HG03442 (cell line): ENCODE measurements at regions not wholly inside any gene's neighbourhood (a gene's known extent, or its start where the extent isn't known, plus 50 kb on each side); places are given as distances from the start of the nearest gene placed in this dataset.
"Not testable (repeated sequence)": the region's sequence is repeated elsewhere in the genome, so short reads cannot be mapped to it uniquely, and the experiment has no call there.

ENCODE experiments used
- ATAC-seq: cut with Tn5 transposase; IDR thresholded peaks from one replicate; pipeline ENCODE4 v1.9.1; 2021; ENCODE audit warnings: mild to moderate bottlenecking, moderate library complexity; ENCODE audit not compliant: unreplicated experiment

DNA sequence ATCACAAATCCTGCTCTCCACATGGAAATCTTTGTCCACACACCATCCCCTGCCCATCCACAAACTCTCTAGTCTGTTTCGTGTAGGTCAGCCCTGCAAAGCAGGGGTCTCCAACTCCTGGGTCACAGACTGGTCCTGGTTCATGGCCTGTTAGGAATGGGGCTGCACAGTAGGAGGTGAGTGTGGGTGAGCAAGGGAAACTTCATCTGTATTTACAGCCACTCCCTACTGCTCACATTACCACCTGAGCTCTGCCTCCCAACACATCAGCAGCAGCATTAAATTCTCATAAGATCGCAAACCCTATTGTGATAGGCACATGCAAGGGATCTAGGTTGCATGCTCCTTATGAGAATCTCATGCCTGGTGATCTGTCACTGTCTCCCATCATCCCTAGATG lies 242.1 kb downstream of the FGFR2 start:
- no peak for ATAC-seq

DNA sequence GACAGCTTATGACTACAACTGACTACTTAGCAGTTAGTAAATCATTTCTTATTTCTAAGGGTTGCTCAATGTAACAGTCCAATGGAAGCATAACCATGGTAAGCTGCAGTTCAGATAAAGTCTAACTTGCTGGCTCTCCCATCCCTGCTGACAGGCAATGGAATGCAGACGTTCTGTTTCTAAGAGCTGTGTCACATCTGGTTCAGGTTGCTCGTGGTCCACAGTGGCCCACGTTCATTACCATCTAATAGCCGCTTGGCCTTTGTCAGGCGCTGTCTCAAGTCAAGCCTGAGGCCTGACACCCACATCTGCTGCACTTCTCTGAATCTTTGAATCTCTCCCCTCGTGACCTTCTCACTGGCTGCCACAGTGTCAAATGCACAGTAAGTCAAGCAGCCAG lies 240.8 kb downstream of the FGFR2 start:
- no peak for ATAC-seq

DNA sequence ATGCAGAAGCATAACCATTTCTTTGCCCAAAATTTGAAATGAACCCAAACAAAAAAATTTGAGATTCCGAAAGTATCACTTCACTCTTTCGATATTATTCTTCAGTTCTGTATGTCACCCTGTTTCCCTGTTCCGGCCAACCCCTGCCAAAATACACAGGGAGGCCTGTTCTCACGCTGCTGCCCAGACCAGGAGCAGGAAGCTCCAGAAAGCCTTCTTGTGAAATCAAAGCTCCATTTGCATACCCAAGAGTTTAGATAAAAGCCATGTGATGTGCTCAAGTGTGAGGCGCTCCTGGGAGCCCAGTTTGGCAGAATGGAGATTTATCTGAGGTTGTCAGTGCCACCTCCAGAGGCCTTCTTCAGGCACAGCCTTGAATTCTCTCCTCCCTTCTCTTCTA lies 236.2 kb downstream of the FGFR2 start:
- ATAC-seq: no peak

DNA sequence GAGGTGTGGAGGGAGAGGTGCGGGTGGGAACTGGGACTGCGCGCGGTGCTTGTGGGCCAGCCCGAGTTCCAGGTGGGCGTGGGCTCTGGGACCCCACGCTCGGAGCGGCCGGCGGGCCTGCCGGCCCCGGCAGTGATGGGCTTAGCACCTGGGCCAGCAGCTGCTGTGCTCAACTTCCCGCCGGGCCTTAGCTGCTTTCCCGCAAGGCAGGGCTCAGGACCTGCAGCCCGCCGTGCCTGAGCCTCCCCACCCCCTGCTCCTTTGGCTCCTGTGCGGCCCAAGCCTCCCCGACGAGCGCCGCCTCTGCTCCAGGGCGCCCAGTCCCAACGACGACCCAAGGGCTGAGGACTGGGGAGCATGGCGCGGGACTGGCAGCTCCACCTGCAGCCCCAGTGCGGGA lies 232.7 kb downstream of the FGFR2 start:
- no peak for ATAC-seq

DNA sequence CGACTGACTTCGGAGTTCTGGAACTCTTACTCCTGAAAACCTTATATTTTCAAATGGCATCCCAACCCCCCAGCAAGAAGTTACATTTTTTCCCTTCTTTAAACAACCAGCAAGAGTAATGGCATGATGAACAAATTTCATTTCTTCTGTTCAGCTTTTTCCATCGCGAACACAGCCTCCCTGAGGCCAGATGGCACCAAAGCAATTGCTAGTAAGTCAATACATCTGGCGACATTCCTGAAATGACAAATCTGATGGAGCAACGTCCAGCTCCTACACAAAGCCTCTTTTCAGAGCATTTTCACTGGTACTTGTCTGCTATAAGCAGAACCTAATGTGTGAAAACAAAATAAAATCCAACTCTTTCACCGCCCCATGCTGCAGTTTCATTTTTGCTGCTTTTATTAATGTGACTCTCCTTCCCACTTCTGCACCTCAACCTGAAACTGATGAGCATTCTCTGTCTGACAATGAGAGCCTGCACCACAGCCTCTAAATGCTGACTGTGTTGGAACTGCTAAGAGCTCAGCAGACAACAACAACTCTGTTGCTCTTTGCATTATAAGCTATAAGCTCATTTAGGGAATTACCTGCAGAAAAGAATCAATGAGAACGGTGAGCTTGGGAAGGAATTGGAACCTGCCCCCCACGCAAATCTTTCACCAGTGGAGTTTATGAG lies 229.8 kb downstream of the FGFR2 start:
- no peak for ATAC-seq

DNA sequence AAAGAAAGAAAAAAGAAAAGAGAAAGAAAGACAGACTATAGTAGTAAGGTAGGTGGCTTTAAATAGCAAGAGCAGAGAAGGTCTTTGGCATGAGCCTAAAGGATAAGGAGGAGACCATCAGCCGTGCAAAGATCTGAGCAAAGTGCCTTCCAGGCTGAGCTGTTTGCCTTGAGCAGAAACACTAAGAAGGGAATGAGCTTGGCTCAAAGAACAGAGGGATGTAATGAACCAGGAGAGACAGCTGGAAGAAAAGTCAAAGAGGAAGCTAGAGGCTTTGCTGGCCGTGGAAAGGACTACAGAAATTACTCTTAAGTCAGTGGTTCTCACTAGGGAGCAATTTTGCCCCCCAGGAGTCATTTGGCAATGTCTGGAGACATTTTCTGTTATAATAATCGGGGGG lies 228.6 kb downstream of the FGFR2 start:
- ATAC-seq: no peak

DNA sequence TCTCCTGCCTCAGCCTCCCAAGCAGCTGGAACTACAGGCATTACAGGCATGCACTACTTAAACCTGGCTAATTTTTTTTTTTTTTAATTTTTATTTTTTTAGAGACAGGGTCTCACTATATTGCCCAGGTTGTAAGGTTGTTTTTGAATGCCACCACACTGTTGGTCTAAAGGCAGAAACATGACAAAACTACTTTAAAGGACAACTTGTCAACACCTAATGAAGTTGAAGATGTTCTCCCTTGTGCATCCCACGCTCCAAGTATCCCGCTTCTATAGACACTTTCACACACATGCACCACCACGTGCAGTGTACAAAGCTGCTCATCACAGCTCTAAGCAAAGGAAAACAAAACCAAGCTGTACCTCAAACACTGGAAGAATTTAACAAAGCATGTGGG lies 226.4 kb downstream of the FGFR2 start:
- ATAC-seq: no peak

DNA sequence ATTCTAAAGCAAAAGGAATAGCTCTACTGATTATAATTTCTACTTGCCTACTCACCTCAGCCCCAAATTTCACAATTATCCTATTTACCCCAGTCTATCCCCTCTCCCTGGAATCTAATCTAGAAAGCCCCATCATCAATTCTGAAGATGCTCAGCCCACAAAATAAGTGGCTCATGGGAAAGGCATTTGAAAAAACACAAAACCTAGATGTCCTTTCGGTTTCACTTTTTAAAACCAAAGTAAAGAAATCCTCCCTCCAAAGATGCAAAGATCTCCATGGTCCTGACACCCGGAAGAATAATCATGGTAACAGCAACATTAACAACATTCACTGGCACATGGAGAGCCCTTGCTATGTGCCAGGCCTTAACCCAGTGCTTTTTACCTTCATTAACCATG lies 224.8 kb downstream of the FGFR2 start:
- ATAC-seq: no peak

DNA sequence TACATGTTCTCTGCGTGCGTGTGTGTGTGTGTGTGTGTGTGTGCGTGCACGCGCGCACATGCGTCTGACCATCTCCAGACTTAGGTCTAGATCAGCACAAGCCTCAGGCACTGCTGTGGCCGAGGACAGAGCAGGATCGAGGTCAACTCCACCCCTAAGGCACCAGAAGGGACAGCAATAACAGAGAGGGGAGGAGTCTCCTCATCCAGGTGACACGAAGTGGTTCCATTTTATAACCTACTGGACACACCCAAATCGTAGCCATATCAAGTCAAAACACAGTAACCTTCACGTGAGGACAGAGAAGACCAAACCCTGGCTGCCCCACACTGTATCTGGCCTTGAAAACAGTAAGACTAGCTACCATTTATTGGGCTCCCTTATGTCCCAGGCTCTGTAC lies 224.1 kb downstream of the FGFR2 start:
- no peak for ATAC-seq

DNA sequence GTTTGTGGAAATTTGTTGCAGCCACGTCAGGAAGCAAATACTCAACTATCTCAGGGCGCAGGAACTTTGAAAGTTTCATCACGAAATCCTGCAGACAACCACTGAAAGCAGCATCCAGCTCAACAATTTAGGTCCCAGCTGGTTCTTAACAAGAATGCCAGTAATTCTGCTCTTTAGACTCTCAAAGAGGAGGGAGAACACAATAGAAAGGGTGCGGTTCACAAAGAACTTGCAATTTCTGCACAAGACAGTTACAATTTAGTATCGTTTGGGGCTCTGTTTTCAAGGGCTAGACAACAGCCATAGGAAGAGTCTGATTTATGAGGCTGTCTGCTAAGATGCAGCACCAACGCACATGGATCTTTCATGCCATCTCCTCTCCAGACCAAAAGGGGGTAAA lies 223.1 kb downstream of the FGFR2 start:
- ATAC-seq: no peak

DNA sequence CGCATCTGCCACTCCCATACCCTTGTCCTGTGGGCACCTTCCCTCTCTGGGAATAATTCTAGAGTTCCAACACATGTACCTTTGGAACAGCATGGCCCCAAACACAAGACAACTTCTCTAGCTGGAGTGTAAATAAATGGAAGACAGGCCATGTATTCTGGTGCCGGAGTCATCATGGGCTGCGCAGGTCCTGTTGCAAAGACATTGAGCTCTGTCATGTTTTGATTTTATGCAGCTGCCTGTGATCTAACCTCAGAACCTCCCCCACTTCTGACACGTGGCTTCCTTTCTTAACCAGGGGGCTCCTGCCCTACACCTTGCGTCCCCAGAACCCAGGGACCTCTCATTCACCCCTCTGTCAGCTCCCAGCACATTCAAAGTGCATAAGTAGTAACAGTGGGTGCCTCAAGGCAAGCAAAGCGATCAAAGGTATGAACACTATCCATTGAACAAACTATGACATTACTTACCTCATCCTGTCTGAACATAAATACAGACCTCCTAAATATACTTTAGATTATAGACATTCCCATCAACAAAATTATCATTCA lies 219.9 kb downstream of the FGFR2 start:
- ATAC-seq: no peak

DNA sequence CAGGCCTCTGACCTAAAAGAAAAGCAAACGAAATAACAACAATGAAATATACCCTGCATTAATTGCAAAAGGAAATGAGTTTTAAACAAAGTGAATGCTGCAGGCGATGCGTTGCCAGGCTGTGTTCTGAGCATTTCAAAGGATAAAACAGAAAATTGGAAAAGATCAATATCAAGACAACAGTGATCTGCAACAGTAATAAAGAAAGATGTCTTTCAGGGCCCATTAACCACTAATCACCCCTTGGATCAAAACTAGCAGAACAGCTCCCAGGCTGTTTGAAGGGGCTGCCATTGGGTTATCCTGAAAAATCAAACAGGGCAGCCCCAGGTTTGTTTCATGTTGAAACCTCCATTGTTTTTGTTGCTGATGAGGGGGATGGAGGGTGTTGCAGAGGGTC lies 219.2 kb downstream of the FGFR2 start:
- no peak for ATAC-seq

DNA sequence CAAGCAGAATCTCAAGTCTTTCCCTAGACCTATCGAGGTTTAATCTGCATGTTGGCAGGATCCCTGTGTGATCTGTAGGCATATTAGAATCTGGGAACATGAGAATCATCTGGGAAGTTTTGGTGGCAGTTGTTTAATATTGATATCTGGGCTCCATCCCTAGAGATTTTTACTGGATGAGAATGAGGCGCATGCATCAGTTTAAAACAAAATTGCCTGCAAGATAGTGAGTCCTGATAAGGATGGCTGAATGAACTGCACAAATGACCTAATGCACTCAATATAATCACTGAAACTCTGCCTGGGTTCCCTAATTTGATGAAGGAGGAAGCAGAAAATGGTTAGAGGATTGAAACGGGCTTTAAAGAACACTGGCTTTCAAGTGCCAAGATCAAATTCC lies 218.0 kb downstream of the FGFR2 start:
- no peak for ATAC-seq

DNA sequence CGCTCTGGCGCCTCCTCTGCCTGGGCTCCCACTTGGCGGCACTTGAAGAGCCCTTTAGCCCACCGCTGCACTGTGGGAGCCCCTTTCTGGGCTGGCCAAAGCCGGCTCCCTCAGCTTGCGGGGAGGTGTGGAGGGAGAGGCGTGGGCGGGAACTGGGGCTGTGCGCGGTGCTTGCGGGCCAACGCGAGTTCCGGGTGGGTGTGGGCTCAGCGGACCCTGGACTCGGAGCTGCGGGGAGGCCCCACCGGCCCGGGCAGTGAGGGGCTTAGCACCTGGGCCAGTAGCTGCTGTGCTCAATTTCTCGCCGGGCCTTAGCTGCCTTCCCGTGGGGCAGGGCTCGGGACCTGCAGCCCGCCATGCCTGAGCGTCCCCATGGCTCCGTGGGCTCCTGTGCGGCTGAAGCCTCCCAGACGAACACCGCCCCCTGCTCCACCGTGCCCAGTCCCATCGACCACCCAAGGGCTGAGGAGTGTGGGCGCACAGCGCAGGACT lies 216.2 kb downstream of the FGFR2 start:
- ATAC-seq: not testable (repeated sequence)

DNA sequence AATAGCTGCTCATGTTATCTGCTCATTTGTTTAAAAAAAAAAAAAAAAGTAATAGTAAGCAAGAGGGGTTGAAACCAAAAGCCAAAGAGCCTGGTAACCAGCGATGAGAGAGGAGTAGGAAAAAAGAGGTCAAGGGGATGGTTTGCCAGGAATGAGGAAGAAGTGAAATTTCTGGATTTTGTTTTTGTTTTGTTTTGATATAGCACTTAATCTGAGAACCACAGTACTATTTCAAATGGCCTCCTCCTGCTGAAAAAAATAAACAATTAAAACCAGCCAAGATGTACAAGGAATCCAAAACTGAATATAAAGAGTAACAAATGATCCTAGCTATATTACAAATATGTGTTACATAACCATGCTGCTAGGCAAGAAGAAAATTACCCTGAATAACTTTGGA lies 213.1 kb downstream of the FGFR2 start:
- ATAC-seq: no peak

DNA sequence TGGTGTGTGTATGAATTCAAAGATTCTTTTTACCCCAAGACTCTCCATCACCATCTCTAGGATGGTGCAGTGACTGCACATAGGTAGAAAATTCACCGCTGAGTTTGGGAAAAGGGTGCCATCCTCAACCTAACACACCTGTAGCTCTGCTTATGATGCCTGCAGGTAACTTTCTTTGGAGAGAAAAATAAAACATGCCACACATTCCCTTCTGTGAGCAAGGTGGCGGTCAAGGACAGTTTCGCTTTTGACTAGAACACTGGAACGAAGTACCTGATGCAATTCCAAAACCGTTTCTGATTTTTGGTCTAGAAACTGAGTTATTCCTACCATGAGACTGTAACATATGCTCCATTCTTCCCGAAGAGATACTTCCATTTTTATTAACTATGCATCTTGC lies 205.6 kb downstream of the FGFR2 start:
- no peak for ATAC-seq

DNA sequence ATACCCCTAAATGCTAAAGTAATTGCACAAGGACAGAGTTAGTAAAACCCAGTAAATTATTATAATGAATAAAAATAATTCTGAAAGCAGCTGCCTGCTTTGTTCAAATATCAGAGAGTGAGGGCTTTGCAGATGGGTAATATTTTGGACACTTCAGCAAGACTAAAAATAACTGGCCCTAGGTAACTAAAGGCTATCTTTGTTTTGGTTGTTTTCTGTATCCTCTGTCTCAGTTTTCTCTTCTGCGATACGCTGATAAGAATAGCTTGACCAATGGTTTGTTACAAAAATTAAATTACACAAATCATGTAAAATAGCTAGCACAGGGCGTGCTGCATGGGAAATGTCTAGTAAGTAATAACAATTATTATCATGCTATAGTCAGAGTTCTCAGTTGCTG lies 204.7 kb downstream of the FGFR2 start:
- no peak for ATAC-seq

DNA sequence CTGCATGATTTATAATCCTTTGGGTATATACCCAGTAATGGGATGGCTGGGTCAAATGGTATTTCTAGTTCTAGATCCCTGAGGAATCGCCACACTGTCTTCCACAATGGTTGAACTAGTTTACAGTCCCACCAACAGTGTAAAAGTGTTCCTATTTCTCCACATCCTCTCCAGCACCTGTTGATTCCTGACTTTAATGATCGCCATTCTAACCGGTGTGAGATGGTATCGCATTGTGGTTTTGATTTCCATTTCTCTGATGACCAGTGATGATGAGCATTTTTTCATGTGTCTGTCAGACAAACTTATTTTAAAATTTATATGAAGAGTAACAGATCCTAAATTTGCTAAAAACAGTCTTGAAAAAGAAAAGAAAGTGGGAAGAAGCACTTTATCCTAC lies 197.7 kb downstream of the FGFR2 start:
- not testable (repeated sequence) for ATAC-seq

DNA sequence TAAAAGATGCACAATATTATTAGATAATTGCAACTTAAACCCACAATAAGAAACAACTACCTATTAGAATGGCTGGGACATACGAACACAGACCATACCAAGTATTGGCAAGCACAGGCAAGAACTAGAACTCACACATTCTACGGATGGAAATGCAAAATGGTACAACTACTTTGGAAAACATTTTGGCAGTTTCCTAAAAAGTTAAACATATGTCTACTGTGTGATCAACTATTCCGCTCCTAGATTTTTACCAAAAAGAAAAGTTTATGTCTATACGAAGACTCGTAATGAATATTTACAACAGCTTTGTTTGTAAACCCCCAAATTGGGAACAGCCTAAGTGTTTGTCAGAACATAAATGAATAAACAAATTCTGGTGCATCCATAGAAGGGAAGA lies 194.7 kb downstream of the FGFR2 start:
- ATAC-seq: no peak

DNA sequence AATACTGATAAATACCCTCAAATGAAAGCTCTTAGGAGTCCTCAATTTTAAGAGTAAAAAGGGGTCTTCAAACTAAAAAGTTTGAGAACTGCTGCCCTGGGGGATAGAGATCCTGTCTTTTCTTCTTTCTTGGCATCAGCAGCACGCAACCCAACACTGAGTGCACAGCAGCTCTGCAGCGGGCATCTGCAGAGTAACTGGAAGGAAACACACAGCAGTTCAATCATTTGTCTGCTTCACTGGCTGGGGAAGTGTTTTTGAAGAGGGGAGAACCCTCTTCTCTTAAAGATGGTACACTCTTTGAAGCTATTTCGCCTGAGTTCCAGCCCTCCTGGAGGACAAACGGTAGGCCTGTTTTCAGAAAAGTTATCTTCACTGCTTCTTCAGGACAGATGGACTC lies 193.6 kb downstream of the FGFR2 start:
- ATAC-seq: no peak

DNA sequence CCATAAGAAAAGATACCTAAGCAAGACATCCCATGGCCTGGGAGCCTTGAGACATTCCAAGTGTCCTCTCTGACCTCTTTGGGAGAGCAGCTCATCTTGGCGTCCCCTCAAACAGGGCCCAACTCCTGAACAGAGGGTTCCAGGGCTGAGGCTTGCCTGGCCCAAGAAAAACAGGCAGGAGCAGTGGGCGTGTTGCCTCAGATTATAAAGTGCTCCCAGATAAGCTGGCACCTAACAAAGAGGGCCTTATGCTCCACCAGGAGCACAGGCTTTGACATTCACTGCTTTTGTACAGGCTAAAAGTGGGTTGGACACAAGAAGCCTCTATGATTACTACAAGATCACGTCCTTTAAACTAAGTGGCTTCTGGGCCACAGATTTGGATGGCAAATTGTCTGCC lies 193.1 kb downstream of the FGFR2 start:
- ATAC-seq: no peak

DNA sequence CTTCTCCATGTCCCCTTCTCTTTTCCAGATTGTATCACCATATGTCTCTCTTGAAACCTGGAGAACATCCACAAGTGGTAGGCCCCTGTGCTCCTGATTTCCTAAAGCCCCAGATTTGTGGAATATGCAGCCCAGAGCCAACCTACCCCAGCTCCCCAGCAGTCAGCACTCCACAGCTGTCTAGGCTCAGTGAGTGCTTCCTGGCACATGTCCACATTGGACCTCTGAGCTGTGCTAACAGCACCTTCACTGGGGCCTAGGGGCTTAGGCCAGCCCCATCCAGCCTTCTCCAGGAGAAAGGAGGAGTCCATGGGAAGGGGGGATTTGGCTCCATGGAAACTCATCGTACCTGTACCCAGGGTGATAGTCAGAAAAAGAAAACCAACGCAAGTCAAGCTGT lies 192.7 kb downstream of the FGFR2 start:
- no peak for ATAC-seq

DNA sequence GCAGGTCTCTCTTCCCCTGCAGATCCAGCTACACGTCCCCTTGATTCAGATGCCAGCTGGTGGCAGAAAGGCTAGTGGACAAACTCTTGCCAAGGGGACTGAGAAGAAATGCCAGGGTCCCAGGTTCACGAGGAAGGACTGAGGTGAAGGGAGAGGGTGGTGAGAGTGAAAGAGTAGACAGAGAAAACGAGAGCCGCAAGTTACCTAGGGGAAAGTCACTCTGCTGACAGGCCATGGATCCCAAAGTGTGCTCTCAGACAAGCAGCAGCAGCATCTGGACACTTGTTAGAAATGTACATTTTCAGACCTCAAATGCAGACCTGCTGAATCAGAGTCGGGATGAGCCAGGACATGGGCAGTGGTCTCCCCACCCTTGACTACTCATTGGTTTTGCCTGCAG lies 192.3 kb downstream of the FGFR2 start:
- ATAC-seq: no peak
